ENCODE measurements at regions not wholly inside any gene's neighbourhood (a gene's known extent, or its start where the extent isn't known, plus 50 kb on each side); places are given as distances from the start of the nearest gene placed in this dataset.

DNA sequence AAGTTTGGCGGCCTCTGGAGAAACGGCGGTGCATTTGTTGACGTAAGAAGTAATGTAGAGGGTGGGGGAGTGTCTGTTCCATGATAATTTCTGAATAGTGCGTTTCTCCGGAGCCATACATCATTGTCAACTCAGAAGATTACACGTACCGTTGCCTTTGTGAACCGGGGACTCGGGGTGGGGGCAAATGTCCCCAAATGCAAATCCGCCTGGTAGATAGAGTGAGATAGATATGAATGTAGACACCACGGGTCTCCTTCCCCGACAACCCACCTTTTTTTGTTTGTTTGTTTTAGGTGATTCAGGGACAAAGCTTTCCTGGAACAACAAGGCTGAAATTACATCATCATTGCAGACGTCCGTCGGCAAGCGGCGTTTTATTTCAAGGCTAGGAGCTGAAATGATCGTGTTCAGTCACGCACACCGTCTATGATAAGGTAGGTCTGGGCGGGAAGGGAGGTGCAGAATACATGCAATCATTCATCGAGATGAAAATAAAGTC is 96.0 kb upstream of the PPP2R3B start:
- H3K79me2 ChIP-seq (ENCODE audit: control insufficient read depth, insufficient read depth, low read length) = no peaks in the 10 kb centered on the region
- no peak overlapping the region for H3K4me3 ChIP-seq (replicated peaks in 1 of 4; ENCODE audit: control extremely low read depth in 1 of 4, insufficient read depth in 1 of 4, low read depth in 3 of 4, low read length in 4 of 4)
- TF ChIP-seq EZH2 (IDR thresholded peaks at IDR 0.05; ENCODE audit: low read length, missing control alignments) = no peak
- TF ChIP-seq, protein P1, sequence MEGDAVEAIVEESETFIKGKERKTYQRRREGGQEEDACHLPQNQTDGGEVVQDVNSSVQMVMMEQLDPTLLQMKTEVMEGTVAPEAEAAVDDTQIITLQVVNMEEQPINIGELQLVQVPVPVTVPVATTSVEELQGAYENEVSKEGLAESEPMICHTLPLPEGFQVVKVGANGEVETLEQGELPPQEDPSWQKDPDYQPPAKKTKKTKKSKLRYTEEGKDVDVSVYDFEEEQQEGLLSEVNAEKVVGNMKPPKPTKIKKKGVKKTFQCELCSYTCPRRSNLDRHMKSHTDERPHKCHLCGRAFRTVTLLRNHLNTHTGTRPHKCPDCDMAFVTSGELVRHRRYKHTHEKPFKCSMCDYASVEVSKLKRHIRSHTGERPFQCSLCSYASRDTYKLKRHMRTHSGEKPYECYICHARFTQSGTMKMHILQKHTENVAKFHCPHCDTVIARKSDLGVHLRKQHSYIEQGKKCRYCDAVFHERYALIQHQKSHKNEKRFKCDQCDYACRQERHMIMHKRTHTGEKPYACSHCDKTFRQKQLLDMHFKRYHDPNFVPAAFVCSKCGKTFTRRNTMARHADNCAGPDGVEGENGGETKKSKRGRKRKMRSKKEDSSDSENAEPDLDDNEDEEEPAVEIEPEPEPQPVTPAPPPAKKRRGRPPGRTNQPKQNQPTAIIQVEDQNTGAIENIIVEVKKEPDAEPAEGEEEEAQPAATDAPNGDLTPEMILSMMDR (conservative IDR thresholded peaks at IDR 0.05 in 1 of 2, IDR thresholded peaks at IDR 0.05 in 1 of 2; ENCODE audit: low read depth in 1 of 2, low read length in 2 of 2) = no peak
- DNase-seq (ENCODE audit: low read depth in 2 of 2) = no peak
- H3K9me3 ChIP-seq (ENCODE audit: control insufficient read depth, insufficient read depth, low read depth, low read length) = no peaks in the 10 kb centered on the region
- no peak overlapping the region for H2AFZ ChIP-seq (ENCODE audit: low read length)
- no peak overlapping the region for H3K4me2 ChIP-seq (ENCODE audit: extremely low read depth, insufficient read depth, low read length)
- no peak overlapping the region for H3K27ac ChIP-seq (ENCODE audit: insufficient read depth, low read length)
- no peaks in the 10 kb centered on the region for H3K36me3 ChIP-seq (ENCODE audit: control insufficient read depth, insufficient read depth, low read length)
- no peaks in the 10 kb centered on the region for H3K27me3 ChIP-seq (ENCODE audit: control insufficient read depth, insufficient read depth, low read length)
- no peaks in the 10 kb centered on the region for H4K20me1 ChIP-seq (ENCODE audit: control insufficient read depth, extremely low read depth, insufficient read depth, low read length)
- no peak overlapping the region for H3K9ac ChIP-seq (ENCODE audit: insufficient read depth, low read length)
- H3K4me1 ChIP-seq (ENCODE audit: control insufficient read depth, extremely low read depth, insufficient read depth, low read length) = no peaks in the 10 kb centered on the region

DNA sequence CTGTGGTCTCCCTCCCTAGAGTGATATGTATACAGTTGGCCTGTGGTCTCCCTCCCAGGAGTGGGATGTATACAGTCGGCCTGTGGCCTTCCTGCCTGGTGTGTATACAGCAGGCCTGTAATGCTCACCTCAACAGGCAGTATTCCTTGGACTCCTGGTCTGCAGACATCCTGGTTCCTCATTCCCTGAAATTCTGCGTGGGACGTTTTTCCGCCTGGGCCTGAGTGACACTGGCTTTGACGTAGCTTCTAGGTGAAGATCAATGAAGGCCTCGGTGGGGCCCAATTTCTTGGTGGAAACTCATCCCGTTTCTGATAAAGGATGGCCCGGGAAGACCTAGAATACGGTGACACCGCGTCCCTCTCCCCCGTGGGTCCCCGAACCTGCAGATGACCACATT is 98.7 kb upstream of the PPP2R3B start:
- Histone ChIP-seq H3K4me2 (ENCODE audit: extremely low read depth, insufficient read depth, low read length) (no peak overlapping the region), H3K9ac (ENCODE audit: insufficient read depth, low read length) (no peak overlapping the region), H3K79me2 (ENCODE audit: control insufficient read depth, insufficient read depth, low read length) (no peaks in the 10 kb centered on the region), H3K9me3 (ENCODE audit: control insufficient read depth, insufficient read depth, low read depth, low read length) (no peaks in the 10 kb centered on the region), H3K36me3 (ENCODE audit: control insufficient read depth, insufficient read depth, low read length) (no peaks in the 10 kb centered on the region), H3K4me1 (ENCODE audit: control insufficient read depth, extremely low read depth, insufficient read depth, low read length) (no peaks in the 10 kb centered on the region), H3K4me3 (replicated peaks in 1 of 4; ENCODE audit: control extremely low read depth in 1 of 4, insufficient read depth in 1 of 4, low read depth in 3 of 4, low read length in 4 of 4) (no peak overlapping the region), H2AFZ (ENCODE audit: low read length) (no peak overlapping the region), H3K27me3 (ENCODE audit: control insufficient read depth, insufficient read depth, low read length) (no peaks in the 10 kb centered on the region), H4K20me1 (ENCODE audit: control insufficient read depth, extremely low read depth, insufficient read depth, low read length) (no peaks in the 10 kb centered on the region), H3K27ac (ENCODE audit: insufficient read depth, low read length) (no peak overlapping the region)
- TF ChIP-seq EZH2 (IDR thresholded peaks at IDR 0.05; ENCODE audit: low read length, missing control alignments) = no peak
- TF ChIP-seq, protein P1 (conservative IDR thresholded peaks at IDR 0.05 in 1 of 2, IDR thresholded peaks at IDR 0.05 in 1 of 2; ENCODE audit: low read depth in 1 of 2, low read length in 2 of 2) = no peak
- no peak for DNase-seq (ENCODE audit: low read depth in 2 of 2)

DNA sequence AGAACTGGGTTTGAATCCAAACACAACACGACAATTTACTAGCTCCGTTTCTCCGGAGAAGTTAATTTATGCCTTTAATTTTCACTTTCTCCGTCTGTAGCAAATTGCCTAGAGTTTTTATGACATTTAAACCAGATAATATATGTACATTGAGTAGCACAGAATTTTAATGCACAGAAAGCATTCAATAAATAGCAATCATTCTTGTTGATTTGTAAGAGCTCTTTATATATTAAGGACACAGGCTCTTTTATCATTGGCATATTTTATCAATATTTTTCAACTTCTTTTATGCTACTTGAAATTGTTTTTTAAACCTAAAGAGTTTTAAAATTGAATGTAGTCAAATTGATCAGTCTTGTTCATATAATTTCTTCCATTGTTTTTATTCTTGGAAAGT is 99.6 kb upstream of the PPP2R3B start:
- Histone ChIP-seq H2AFZ (ENCODE audit: low read length) (no peak overlapping the region), H3K9ac (ENCODE audit: insufficient read depth, low read length) (no peak overlapping the region), H3K4me2 (ENCODE audit: extremely low read depth, insufficient read depth, low read length) (no peak overlapping the region), H3K9me3 (ENCODE audit: control insufficient read depth, insufficient read depth, low read depth, low read length) (no peaks in the 10 kb centered on the region), H3K79me2 (ENCODE audit: control insufficient read depth, insufficient read depth, low read length) (no peaks in the 10 kb centered on the region), H3K27ac (ENCODE audit: insufficient read depth, low read length) (no peak overlapping the region), H4K20me1 (ENCODE audit: control insufficient read depth, extremely low read depth, insufficient read depth, low read length) (no peaks in the 10 kb centered on the region), H3K4me1 (ENCODE audit: control insufficient read depth, extremely low read depth, insufficient read depth, low read length) (no peaks in the 10 kb centered on the region), H3K36me3 (ENCODE audit: control insufficient read depth, insufficient read depth, low read length) (no peaks in the 10 kb centered on the region), H3K4me3 (replicated peaks in 1 of 4; ENCODE audit: control extremely low read depth in 1 of 4, insufficient read depth in 1 of 4, low read depth in 3 of 4, low read length in 4 of 4) (no peak overlapping the region), H3K27me3 (ENCODE audit: control insufficient read depth, insufficient read depth, low read length) (no peaks in the 10 kb centered on the region)
- no peak for TF ChIP-seq EZH2 (IDR thresholded peaks at IDR 0.05; ENCODE audit: low read length, missing control alignments)
- TF ChIP-seq, protein P1 (conservative IDR thresholded peaks at IDR 0.05 in 1 of 2, IDR thresholded peaks at IDR 0.05 in 1 of 2; ENCODE audit: low read depth in 1 of 2, low read length in 2 of 2) = no peak
- DNase-seq (ENCODE audit: low read depth in 2 of 2) = no peak

All from fibroblast of lung (primary cell).